Activated T-cell treated with anti-CD3 and anti-CD28 coated beads, Interleukin-2, amount 50 U/mL, for 72 hours (primary cell): ENCODE measurements at regions not wholly inside any gene's neighbourhood (a gene's known extent, or its start where the extent isn't known, plus 50 kb on each side); places are given as distances from the start of the nearest gene placed in this dataset.

Experiments
- ATAC-seq, 2 donors: fragments of 150-1000 bp; cut with Tn5 transposase; replicated peaks in 1 of 2; 2 replicates each; pipeline ENCODE4 v1.10.0; 2021; ENCODE audit warnings: moderate library complexity in 2 of 2, mild to moderate bottlenecking in 1 of 2
- DNase-seq, 2 donors: peaks; one replicate each; pipeline ENCODE4 v3.0.0; 2021 to 2022; ENCODE audit warnings: mixed read lengths in 1 of 2
- H3K27ac Mint-ChIP-seq: one replicate; pipeline ENCODE4 v1.8.0; 2022; ENCODE audit warnings: mild to moderate bottlenecking, moderate library complexity, mixed read lengths
- H3K27me3 Mint-ChIP-seq: one replicate; pipeline ENCODE4 v1.8.0; 2022; ENCODE audit warnings: low read depth, mixed read lengths
- H3K36me3 Mint-ChIP-seq, 2 donors: one replicate each; pipeline ENCODE4 v1.8.0; 2022; ENCODE audit warnings: mixed read lengths in 2 of 2, mild to moderate bottlenecking in 1 of 2; ENCODE audit not compliant: insufficient read depth in 2 of 2
- H3K4me1 Mint-ChIP-seq: one replicate; pipeline ENCODE4 v1.8.0; 2022; ENCODE audit warnings: low read depth, mixed read lengths
- H3K4me3 Mint-ChIP-seq, 2 donors: one replicate each; pipeline ENCODE4 v1.8.0; 2022; ENCODE audit warnings: mild to moderate bottlenecking in 2 of 2, mixed read lengths in 2 of 2, moderate library complexity in 2 of 2
- H3K9me3 Mint-ChIP-seq, 2 donors: one replicate each; pipeline ENCODE4 v1.8.0; 2022; ENCODE audit warnings: mixed read lengths in 2 of 2

- no peak for DNase-seq
- ATAC-seq = no peak
- Mint-ChIP-seq H3K4me3 (no peak overlapping the region), H3K36me3 (peaks cover 0 to 5% of the 10 kb centered on the region in 2 donors), H3K27me3 (peaks cover 8% of the 10 kb centered on the region), H3K4me1 (peaks cover 5% of the 10 kb centered on the region), H3K27ac (no peak overlapping the region), H3K9me3 (peaks cover 4 to 7% of the 10 kb centered on the region in 2 donors)
Measured at GRCh38 chr9:115374724-115375268, 256.8 kb upstream of the TNC start.

DNA sequence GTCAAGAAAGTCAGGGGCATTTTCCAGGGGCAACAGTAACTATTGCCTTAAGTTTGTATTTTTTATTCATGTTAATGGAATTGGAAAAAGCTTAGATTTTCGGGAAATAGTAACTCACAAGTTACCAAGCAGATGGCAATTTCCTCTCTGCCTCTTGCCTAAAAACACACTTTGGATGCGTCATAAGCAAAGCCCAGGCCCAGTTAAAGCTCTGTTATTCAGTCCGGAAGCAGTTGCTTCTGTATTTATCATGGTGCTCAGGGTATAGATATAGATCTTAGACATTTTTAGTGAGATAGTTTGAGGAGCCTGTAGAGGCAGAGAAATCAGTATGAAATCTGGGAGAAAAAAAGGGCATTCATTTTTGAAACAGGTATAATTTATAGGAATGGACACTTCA lies 260.3 kb upstream of the TNC start:
- H3K4me3 Mint-ChIP-seq = no peak overlapping the region
- no peak for ATAC-seq
- H3K4me1 Mint-ChIP-seq = peaks cover 1% of the 10 kb centered on the region
- H3K27ac Mint-ChIP-seq = no peak overlapping the region
- H3K9me3 Mint-ChIP-seq = peaks cover 4 to 7% of the 10 kb centered on the region in 2 donors
- H3K36me3 Mint-ChIP-seq = peaks cover 0 to 2% of the 10 kb centered on the region in 2 donors
- no peaks in the 10 kb centered on the region for H3K27me3 Mint-ChIP-seq
- DNase-seq = no peak

GRCh38 chr9:115378758-115379157 lies 260.8 kb upstream of the TNC start:
- Mint-ChIP-seq H3K4me3 (no peak overlapping the region), H3K27ac (no peak overlapping the region), H3K4me1 (no peaks in the 10 kb centered on the region), H3K9me3 (peaks cover 6 to 7% of the 10 kb centered on the region in 2 donors), H3K27me3 (no peaks in the 10 kb centered on the region), H3K36me3 (peaks cover 0 to 2% of the 10 kb centered on the region in 2 donors)
- no peak for ATAC-seq
- DNase-seq = no peak

DNA sequence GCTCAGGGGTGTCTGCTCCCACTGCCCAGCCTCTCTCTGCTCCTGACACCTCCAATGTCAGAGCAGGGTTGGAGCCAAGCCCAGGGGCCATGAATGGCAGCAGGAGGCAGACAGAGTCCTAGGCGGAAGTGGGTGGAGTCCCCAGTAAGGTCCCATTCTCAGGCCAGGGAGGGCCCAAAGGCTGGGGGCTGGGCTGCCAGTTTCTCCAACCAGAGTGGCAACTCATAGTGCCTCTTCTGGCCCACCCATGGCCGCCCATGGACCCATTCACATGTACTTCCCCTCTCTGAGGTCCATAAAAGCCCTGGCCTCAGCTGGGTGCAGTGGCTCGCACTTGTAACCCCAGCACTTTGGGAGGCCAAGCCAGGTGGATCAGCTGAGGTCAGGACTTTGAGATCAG lies 261.8 kb upstream of the TNC start:
- Mint-ChIP-seq H3K36me3 (peaks cover 0 to 2% of the 10 kb centered on the region in 2 donors), H3K4me1 (no peaks in the 10 kb centered on the region), H3K27me3 (no peaks in the 10 kb centered on the region), H3K27ac (no peak overlapping the region), H3K9me3 (peaks cover 6 to 7% of the 10 kb centered on the region in 2 donors), H3K4me3 (no peak overlapping the region)
- ATAC-seq = no peak
- DNase-seq = no peak

- peaks cover 5 to 6% of the 10 kb centered on the region in 2 donors for H3K9me3 Mint-ChIP-seq
- no peaks in the 10 kb centered on the region for H3K4me1 Mint-ChIP-seq
- no peak overlapping the region for H3K27ac Mint-ChIP-seq
- no peak overlapping the region for H3K4me3 Mint-ChIP-seq
- ATAC-seq (no peak), DNase-seq (no peak)
- no peaks in the 10 kb centered on the region for H3K27me3 Mint-ChIP-seq
- H3K36me3 Mint-ChIP-seq = peaks cover 0 to 2% of the 10 kb centered on the region in 2 donors
Measured at GRCh38 chr9:115382865-115383264, 264.9 kb upstream of the TNC start.

GRCh38 chr9:115385383-115386122 lies 267.6 kb upstream of the TNC start:
- H3K4me3 Mint-ChIP-seq = no peak overlapping the region
- no peak for ATAC-seq
- no peak overlapping the region for H3K27ac Mint-ChIP-seq
- H3K4me1 Mint-ChIP-seq = no peaks in the 10 kb centered on the region
- no peak for DNase-seq
- H3K27me3 Mint-ChIP-seq = no peaks in the 10 kb centered on the region
- peaks cover 0 to 2% of the 10 kb centered on the region in 2 donors for H3K36me3 Mint-ChIP-seq
- H3K9me3 Mint-ChIP-seq = peaks cover 6% of the 10 kb centered on the region in 2 donors

DNA sequence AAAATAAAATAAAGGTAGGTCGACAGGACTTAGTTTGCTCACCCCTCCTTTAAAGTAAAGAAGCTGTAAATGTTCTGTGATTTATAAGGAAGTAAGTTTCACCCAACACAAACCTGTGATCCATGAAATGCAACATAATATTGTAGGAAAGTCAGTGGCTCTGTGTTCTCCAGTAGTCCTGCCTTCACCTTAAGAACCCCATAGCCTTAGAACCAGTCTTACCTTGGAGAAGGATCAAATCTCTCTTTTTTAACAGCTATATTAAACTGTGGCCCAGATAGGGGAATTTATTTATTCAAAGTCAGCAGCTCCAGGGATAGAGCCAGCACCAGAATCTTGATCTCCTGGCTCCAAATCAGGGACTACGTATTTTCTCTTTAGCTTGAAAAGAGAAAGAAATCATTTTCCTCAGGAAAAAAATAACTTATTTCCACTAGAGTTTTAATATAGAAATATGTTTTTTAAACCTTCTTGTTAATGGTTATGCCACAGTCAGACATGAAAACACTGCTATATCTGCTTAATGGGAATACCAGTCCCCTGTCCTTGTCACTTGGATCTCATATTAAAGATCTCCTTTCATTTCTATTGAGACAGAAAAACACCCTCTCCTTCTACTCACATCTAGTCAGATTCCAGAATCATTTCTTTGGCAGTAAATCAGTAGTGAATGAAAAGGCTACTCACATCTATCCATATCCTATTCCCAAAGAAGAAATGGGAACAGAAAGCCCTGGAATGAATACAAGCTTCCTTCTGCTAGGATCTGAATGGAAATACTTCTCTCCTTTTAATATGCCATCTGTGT lies 269.2 kb upstream of the TNC start:
- ATAC-seq (no peak), DNase-seq (no peak)
- Mint-ChIP-seq H3K4me3 (no peak overlapping the region), H3K27me3 (no peaks in the 10 kb centered on the region), H3K36me3 (no peaks in the 10 kb centered on the region), H3K9me3 (peaks cover 1 to 2% of the 10 kb centered on the region in 2 donors), H3K4me1 (no peaks in the 10 kb centered on the region), H3K27ac (no peak overlapping the region)

GRCh38 chr9:115391168-115391825 lies 273.3 kb upstream of the TNC start:
- DNase-seq (no peak), ATAC-seq (no peak)
- H3K9me3 Mint-ChIP-seq = peaks cover 0 to 1% of the 10 kb centered on the region in 2 donors
- no peaks in the 10 kb centered on the region for H3K27me3 Mint-ChIP-seq
- H3K4me1 Mint-ChIP-seq = no peaks in the 10 kb centered on the region
- no peaks in the 10 kb centered on the region for H3K36me3 Mint-ChIP-seq
- no peak overlapping the region for H3K27ac Mint-ChIP-seq
- no peak overlapping the region for H3K4me3 Mint-ChIP-seq

DNA sequence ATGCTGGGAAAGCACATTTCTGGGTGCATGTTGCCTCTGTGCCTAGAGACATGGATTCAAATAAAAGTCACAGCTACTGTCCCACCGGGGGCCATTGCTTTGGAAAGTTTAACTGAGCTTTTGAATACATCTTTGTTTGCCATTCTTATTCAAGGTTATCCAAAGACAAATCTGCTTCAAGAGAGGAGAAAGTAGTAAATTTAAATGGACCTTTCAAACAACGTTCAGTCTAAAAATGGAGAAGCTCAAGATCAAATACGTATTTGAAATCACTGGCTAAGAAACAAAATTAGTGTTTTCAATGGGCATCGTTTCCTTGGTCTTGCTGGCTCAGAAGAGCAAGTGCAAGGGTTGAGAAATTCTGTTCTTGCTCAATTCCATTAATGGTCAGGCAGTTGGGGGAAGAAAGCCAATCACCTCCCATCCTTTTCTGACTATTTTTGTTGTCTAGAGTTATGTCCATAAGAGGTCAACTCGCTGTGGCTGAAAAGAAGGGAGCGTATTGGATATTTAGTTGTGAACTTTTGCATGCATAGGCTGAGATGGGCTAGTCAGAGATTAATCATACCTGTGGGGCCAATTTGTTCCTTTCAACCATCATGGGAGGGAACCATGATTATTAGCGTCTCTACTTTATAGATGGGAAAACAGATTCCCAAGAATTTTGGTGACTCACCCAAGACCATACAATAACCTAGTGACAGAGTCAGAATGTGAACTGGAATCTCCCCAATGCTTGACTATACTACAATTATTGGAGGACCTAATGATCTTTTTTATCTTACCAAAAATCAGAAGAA lies 276.2 kb upstream of the TNC start:
- Mint-ChIP-seq H3K27me3 (no peaks in the 10 kb centered on the region), H3K27ac (no peak overlapping the region), H3K4me3 (no peak overlapping the region), H3K4me1 (no peaks in the 10 kb centered on the region), H3K9me3 (peaks cover 0 to 1% of the 10 kb centered on the region in 2 donors), H3K36me3 (no peaks in the 10 kb centered on the region)
- DNase-seq (no peak), ATAC-seq (no peak)

DNA sequence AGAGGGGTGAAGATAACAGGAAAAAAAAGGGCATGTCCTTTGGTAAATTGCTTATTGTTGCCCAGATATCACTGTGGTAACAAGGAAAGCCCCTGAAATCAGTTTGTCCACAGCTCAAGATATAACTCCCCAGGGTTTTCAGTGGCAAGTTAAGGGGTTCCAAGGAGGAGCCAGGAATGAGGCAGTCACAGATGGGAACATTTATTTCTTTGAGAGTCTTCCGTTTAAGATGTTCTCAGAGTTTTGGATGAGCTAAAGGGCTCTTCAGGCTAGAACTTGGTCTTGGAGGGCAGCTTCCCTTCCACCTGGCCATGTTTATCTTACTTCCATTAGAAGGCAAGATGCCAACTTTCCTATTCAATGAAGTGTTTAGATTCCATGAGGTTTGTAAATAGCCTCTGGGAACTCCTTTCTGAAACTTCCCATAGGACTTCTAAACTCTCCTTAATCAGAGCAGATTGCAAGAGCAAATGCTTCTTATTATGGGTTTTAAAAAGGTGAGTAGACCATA lies 277.6 kb upstream of the TNC start:
- no peak overlapping the region for H3K27ac Mint-ChIP-seq
- H3K4me1 Mint-ChIP-seq = no peaks in the 10 kb centered on the region
- ATAC-seq (no peak), DNase-seq (no peak)
- no peaks in the 10 kb centered on the region for H3K9me3 Mint-ChIP-seq
- H3K36me3 Mint-ChIP-seq = no peaks in the 10 kb centered on the region
- no peaks in the 10 kb centered on the region for H3K27me3 Mint-ChIP-seq
- no peak overlapping the region for H3K4me3 Mint-ChIP-seq

- no peak overlapping the region for H3K27ac Mint-ChIP-seq
- no peaks in the 10 kb centered on the region for H3K36me3 Mint-ChIP-seq
- DNase-seq (no peak), ATAC-seq (no peak)
- H3K4me1 Mint-ChIP-seq = no peaks in the 10 kb centered on the region
- H3K27me3 Mint-ChIP-seq = no peaks in the 10 kb centered on the region
- H3K4me3 Mint-ChIP-seq = no peak overlapping the region
- H3K9me3 Mint-ChIP-seq = no peaks in the 10 kb centered on the region
Measured at GRCh38 chr9:115396071-115396529, 278.1 kb upstream of the TNC start.

GRCh38 chr9:115397591-115398312 lies 279.8 kb upstream of the TNC start:
- DNase-seq (no peak), ATAC-seq (no peak)
- Mint-ChIP-seq H3K27ac (no peak overlapping the region), H3K4me3 (no peak overlapping the region), H3K27me3 (no peaks in the 10 kb centered on the region), H3K36me3 (no peaks in the 10 kb centered on the region), H3K4me1 (no peaks in the 10 kb centered on the region), H3K9me3 (no peaks in the 10 kb centered on the region)
